Posterior vena cava (tissue), 2 donors: ENCODE measurements at regions not wholly inside any gene's neighbourhood (a gene's known extent, or its start where the extent isn't known, plus 50 kb on each side); places are given as distances from the start of the nearest gene placed in this dataset.

Experiments
- DNase-seq: peaks from one replicate; pipeline ENCODE4 v3.0.0-alpha.2; 2020; ENCODE audit warnings: low spot score
- intact Hi-C, 2 donors: fragments of 100-400 bp; cut with DNase I; formaldehyde crosslinking; loops; one replicate each; pipeline versions ENCODE4 v1.14.1 to v1.14.2; 2022 to 2023
- donor health status: DM: yes; HTN: yes; CAD: no.
- donor health status: DM: yes; HTN: yes; CAD: no.

DNA sequence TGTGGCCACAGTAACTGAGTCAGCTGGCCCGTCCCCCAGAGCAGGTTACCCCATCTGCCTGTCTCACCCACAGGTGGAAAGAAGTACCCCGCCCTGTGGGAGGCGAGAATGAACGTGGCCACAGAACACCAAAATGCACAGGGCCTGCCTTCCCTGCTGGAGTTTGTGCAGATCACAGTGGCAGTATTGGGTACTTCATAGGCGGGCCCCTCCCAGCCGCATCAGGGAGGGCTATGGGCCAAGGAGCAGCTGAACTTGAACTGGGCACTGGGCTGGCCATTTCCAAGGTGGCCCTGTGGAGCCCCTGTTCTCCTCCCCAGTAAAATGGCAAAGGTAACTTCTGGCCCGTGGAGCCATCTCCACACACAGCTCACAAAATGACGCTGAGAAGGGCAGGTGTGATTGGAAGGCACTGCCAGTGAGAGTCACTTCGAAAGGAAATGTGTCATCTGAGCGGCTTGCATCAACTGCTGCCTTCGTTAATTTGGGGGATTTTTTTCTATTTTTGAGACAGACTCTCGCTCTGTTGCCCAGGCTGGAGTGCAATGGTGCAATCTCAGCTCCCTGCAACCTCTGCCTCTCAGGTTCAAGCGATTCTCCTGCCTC lies 162.9 kb downstream of the ENGASE start:
- intact Hi-C loops: no loop called here
- DNase-seq: no peak

DNA sequence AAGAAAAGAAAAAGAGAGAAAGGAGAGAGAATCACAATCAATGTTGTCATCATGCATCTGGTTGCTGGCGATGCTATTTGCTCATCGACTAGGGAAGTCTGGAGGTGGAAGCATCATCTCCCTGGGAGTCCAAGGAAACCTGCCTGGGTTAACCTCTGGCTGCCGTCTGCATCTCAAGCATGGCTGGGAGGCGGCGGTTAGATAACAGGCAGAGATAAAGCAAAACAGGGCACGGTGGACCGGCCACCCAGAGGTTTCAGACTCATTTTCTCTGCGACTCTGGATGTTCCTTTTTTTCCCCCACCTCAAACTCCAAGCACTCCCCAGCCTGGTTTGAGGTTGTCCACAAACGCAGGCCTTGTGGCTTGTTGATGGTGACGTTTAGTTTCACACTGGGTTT lies 161.2 kb downstream of the ENGASE start:
- intact Hi-C loops: no loop called here
- DNase-seq: no peak

DNA sequence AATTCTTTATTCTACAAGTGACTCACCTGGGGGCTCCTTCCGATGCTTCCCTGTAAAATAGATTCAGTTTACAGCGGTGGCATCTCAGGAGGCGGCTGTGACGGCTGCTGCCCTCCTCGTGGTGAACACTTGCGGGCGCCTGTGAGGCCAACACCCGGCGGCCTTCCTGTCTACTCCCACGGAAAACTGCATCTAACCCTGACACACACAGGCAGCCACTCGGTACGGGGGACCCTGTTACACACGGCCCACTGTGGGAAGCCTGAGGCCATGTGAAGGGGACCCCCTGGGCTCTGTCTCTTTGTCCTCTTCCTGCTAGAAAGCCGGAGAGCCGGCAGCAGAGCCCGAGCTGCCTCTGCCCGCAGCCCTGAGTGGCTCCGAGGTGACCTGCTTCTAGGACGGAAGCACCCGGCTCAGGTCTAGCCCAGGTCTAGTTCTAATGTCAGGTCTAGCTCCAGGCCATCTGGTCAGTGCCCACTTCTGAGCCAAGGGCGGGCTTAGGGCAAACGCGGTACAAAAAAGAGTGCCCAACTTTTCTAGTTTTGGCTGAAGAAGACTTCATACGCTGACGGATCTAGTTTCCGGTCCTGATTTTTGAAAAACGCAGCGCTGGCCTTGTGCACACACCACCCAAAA lies 159.4 kb downstream of the ENGASE start:
- DNase-seq: no peak
- intact Hi-C loops: no loop called here

DNA sequence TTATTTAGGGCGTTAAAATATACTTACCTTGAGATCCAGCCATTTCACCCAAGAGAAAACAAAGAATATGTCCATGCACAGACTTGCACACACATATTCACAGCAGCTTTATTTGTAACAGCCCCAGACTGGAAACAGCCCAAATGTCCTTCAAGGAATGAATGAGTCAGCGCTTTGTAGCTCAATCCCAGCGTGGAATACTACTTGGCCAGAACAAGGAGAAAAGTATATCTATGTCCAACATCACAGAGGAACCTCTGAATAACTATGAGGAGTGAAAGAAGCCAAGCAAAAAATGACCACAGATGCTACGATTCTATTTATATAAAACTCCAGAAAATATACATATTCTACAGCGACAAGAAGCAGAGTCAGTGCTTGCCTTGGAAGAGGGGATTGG lies 158.3 kb downstream of the ENGASE start:
- intact Hi-C loops: no loop called here
- DNase-seq: no peak

DNA sequence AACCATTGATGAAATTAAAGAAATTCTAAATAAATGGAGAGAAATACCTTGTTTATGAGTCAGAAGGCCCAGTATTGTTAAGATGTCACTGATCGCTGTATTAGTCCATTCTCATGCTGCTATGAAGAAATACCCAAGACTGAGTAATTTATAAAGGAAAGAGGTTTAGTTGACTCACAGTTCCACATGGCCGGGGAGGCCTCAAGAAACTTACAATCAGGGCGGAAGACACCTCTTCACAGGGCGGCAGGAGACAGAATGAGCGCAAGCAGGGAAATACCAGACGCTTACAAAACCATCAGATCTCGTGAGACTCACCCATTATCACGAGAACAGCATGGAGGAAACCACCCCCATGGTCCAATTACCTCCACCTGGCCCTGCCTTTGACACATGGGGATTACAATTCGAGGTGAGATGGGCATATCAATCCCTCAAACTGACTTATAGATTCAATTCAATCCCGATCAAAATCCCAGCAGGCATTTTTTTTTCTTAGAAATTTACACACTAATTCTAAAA lies 157.2 kb downstream of the ENGASE start:
- intact Hi-C loops: no loop called here
- no peak for DNase-seq

DNA sequence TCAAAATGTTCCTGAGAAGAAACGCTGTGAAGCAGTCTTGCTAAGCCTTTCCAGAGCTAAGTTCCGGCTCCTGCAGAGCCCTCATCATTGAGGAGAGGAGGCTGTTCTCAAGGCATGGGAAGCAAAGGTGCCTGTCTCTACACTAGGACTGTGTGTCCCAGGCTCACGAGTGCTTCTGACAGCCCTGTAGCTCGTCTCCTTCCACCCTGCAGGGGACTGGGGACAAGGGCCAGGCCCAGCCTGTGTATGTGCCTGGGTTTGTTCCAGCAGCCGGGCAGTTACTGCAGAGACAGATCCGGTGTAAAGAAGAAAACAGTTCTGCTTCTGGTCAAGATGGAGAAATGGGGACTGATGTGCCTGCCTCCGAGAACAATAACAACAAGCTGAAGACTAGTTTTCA lies 156.0 kb downstream of the ENGASE start:
- intact Hi-C loops: no loop called here
- DNase-seq: no peak

DNA sequence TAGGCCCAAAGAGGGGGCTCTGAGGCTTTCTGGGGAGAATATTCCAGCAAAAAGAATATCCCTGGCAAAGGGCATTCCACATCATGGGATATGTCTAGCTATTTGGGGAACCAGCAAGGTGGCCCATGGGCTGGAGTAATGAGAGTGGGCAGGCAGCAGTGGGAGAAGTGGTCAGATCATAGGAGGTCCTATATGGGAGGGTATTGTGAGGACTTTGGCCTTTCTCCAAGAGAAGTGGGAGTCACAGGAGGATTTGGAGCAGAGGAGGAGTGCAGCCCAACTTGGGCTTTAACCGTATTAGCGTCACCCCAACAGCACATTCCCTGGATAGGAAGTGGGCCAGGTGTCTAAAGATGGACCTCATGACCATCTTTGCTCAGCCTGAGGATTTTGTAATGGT lies 151.4 kb downstream of the ENGASE start:
- intact Hi-C loops: no loop called here
- no peak for DNase-seq

DNA sequence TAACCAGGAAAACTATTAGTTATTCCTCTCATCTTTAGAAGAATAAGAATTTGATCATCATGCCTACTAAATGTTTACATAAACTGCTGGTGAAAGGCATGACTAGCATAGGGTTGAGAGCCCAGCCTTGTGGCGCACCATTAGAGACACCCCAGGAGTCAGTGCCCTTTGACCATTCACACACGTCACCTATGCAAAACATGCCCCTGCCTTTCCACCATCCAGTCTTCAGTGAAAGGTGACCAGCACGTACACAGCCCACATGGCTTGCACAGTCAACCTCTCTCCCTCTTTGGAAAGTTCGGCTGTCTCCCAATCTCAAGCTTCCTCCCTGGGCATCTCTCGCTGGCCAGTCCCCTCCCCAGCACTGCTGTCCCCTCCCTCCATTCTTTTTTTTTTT lies 150.3 kb downstream of the ENGASE start:
- intact Hi-C loops: loop anchor here in 1 of 2 donors (5.0 kb wide), 1 partner anchor 1327 kb away; no protein-coding TSS in a partner anchor

DNA sequence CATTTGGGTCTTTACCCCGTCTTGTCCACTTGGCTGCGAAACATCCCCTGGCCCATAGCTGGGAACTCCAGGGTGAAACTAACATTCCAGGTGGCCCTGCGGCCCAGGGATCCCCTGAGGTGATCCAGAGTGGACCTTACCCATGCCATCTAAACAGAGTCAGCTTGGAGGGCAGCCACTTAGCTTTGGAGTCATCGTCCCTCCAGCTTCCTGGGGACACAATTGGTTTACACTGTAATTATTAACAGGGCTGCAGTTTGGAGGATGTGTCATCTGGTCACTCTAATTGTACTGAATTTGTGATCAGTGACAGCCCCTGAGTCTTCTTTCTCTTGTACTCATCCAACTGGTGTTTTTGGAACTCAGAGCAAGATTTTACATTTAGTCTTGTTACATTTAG lies 149.9 kb downstream of the ENGASE start:
- no peak for DNase-seq
- intact Hi-C loops: loop anchor here in 1 of 2 donors (5.0 kb wide), 1 partner anchor 1328 kb away; no protein-coding TSS in a partner anchor

More for the DNA sequence above, 150.3 kb downstream of the ENGASE start:
- no peak for DNase-seq

DNA sequence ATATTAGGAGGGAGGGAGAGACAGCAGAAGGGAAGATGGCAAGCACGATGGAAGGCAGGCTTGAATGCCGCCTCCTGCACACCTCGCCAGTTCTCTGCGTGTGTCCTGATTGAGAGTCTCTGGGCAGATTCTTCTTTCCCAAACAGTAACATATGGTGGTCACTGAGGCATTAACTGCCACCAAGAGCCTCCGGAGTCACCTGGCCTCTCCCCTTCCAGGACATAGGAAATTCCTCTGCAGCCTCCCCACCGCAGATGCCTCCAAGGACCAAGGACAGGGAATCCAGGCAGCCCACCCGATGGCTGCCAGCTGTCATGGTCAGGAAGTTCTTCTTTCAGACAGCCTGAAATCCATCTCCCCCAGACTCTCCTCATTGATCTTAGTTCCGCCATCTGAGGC lies 149.3 kb downstream of the ENGASE start:
- intact Hi-C loops: loop anchor here in 1 of 2 donors (2.0 to 5.0 kb wide), 2 partner anchors 45 to 1328 kb away; no protein-coding TSS in a partner anchor
- DNase-seq: no peak

DNA sequence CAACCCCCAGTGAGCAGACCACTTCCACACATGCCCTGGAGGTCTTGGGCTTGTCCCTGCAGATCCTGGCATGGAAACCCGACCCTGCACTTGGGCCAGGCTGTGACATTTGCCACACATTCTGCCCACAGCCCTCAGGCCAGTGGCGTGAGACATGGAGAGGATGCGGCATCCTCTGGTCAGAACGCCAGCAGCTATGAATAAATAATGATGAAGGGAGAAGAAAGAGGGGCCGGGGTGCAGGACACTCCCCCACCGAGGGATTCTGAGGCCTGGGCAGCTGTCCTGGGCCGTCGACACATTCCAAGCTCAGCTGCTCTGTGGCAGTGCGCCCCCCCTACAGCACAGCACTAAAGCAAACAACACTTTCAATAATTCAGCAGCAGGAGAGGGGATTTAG lies 148.8 kb downstream of the ENGASE start:
- no peak for DNase-seq
- intact Hi-C loops: loop anchor here in 1 of 2 donors (2.0 to 5.0 kb wide), 2 partner anchors 45 to 1329 kb away; no protein-coding TSS in a partner anchor

DNA sequence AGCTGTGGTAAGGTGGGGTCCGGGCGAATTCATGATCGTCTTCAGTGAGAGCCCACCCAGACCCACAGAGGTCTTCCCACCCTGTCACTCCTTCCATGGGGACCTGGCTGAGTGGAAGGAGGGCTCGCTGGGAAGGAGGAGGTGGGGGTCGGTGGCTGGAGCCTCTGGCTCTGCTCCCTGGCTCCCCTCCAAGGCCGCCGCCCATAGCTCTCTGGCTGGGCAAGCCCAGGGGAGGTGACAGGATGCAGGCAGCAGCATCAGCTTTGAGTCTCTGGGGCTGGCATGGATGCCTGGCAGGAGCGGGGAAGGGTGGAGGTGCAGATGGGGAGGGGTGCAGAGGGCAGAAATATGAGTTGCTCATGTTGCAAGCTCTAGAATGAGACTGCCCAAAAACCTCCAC lies 147.0 kb downstream of the ENGASE start:
- intact Hi-C loops: loop anchor here in 1 of 2 donors (5.0 kb wide), 1 partner anchor 1331 kb away; no protein-coding TSS in a partner anchor
- no peak for DNase-seq

DNA sequence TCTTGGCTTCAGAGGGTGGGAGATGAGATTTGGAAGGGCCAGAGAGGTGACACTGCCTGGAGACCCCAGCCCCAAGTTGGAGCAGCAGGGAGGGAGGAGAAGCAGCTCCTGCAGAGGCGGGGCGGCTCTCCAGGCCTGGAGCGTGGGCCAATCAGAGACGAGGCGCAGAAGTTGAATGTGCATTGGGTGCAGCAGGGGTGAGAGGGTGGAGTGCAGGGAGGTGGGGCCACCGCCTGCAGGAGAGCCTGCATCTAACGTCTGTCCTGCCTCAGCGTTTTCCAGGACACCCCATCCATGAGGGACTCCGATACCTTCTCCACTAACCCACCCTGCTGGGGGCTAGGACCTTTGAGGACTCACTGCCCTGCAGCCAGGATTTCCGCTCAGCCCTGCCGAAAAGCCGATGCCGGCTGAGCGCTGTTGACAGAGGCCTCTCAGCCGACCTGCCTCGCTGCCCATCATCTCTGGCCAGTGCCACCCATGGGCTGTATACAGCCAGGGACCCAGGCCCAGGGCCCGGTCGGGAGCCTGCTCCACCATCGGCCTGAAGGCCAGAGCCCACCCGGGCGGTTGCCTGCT lies 146.2 kb downstream of the ENGASE start:
- intact Hi-C loops: loop anchor here in 1 of 2 donors (5.0 kb wide), 1 partner anchor 1331 kb away; no protein-coding TSS in a partner anchor
- no peak for DNase-seq

DNA sequence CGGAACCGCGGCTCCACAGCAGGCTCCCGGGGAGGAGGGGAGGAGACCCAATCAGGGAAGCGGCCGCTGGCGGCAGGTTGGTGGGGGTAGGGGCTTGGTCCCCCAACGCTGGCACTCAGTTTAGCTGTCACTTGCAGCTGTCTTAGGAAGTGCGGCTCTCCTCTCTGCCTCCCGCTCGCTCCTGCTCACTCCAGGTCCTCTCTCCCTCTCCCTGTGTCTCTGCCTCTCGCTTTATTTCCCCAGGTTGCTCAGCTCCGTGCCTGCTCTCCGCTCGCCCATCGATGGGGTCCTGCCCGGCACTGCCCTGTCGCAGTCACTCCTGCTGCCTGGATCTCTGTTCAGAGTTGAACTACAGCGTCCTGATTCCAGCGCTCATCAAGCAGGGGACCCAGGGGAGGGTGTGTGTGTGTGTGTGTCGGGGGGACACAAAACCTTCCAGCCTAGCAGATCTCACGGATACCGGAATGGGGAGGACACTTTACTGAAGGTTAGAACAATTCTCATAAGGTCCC lies 145.6 kb downstream of the ENGASE start:
- intact Hi-C loops: loop anchor here in 1 of 2 donors (5.0 kb wide), 1 partner anchor 1332 kb away; no protein-coding TSS in a partner anchor
- DNase-seq: no peak

DNA sequence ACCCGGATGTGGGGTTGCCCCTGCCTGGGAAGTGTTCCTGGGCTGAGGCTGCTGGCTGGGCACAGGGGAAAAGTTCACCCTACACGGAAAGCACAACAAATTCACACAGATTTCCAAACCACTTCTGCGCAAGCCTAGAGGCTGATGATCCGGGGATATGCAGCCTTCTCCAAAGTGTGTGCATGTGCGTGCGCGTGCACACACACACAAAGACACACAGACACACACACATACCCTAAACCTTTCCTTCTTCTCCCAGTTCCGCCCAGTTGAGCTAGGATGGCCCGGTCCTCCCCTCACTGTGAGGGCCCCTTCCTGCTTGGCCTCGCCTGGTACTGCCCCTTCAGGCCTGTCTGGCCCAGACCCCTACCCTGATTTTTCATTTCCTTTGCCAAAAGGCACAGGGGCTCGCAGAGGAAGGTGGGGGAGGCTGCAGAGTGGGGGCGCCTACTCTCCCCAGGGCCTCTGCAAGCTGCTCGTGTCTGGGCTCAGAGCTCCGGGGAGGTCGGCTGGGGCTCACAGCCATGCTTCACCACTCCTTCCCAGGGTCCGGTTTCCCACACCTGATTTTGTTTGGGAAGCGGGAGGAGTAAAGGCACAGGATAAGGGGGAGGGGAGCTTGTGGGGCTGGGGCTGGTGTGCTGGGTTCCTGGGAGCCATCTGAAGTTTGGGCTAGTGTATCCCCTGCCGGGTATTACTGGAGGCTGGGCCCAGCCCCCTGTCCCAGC lies 144.7 kb downstream of the ENGASE start:
- no peak for DNase-seq
- intact Hi-C loops: no loop called here

DNA sequence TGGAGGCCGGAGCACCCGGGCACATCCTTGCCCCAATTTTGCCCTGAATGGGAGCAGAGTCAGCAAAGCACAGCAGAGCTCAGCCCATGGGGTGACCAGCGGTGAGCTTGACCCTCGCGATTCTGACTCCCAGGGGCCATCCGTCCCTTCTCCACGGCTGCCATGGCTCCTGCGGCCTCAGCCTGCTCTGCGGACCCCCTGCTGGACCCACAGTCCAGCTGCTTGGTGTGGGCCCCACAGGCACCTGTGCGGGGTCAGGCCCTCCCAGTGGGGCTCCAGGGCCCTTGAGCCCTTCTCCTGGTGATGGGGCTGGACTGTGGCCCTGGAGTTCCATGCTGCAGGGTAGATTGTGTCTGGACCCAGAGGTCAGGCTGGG lies 144.2 kb downstream of the ENGASE start:
- intact Hi-C loops: no loop called here
- DNase-seq: no peak

DNA sequence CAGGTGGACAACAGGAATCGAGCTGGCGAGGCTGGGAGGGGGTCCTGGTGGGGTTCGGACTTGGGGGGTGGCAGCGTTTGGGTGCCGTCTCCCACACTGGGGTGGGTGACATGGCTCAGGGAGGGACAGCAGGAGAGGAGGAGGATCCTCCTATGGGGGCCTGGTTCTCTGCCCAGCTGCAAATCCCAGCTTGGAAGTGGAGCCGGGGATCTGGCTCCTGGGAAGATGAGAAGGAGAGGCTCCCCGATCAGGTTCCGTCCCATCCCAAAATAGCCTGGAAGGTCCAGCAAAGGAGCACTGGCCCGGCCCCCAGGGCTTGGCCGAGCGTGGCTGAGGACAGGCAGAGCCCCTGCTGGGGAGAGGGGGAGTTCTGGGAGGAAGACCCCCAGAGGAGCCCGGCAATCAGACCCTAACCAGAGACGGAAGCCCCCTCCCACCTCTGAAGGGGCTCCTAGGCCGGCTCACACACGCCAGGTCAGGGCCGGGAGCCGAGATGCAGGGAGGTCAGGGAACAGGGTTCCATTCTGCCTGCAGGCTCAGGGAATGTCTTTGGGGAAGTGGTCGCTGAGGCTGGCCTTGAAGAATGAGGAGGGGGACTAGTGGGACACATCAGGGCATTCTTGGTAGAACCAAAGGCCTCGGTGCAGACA lies 143.7 kb downstream of the ENGASE start:
- DNase-seq: no peak
- intact Hi-C loops: no loop called here

DNA sequence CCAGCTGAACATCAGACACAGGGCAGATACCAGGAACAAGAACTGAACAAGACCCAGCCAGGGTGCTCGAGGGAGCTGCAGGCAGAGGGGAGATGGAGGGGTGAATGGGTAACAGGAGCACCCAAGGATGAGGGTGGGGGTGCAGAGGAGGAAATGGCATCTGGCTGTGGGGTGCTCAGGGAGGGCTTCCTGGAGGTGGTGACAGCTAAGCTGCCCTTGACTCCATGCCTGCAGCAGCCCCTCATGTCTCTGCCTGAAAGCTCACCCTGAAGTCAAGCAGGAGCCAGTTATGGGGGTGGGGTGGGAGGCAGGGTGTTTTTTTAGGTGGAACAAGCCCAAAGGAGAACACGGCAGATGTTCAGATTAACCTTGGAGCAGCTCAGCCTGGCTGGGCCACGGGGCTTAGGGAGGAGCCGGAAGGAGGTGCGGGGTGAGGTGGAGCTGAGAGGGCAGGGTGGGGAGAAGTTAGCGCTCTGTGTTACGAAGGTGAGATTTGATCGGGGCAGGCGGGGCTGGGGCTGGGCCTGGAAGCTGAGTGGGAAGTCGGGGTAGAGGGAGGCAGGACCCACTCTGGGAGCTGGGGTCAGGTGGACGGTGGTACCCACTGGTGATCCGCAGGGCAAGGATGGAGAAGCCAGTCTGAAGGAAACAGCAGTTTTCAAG lies 143.0 kb downstream of the ENGASE start:
- intact Hi-C loops: no loop called here
- no peak for DNase-seq

DNA sequence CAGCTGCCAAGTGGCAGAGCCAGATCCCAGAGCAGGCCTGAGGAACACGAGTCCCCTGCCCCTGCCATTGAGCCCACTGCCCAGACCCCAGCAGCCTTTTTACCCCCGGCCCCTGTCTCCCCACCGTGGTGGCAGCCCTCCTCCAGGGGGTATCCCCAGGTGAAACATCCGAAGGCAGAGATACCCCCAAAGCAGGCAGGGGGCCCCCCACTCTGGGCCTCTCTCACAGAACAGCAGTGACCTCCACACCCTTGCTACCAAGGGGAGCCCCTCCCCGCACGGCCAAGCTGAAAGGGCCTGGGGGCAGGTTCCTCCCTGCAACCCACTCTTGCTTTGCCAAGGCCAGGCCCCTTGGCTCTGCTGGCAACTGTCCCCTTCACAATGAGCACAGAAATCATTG lies 142.2 kb downstream of the ENGASE start:
- intact Hi-C loops: no loop called here
- DNase-seq: no peak
